IMR-90 (cell line): ENCODE measurements at regions not wholly inside any gene's neighbourhood (a gene's known extent, or its start where the extent isn't known, plus 50 kb on each side); places are given as distances from the start of the nearest gene placed in this dataset.

Experiments
- ATAC-seq: fragments of 200-7000 bp; cut with Tn5 transposase; 2 replicates; pipeline ENCODE4 v1.9.1; 2020; ENCODE audit warnings: low read depth, mild to moderate bottlenecking, moderate library complexity
- BruUV-seq: library from RNA; stranded (reverse); fragments of 400-500 nt; replicated peaks from 2 replicates; lab custom pipeline; 2021; lab: Mats Ljungman, UMichigan
- CTCF ChIA-PET: fragments of 300-600 bp; formaldehyde crosslinking; extraction: SDS; loops from one replicate; lab custom pipeline; 2021; ENCODE audit warnings: antibody characterized with exemption; lab: Yijun Ruan, JAX
- POLR2A ChIA-PET: fragments of 300-600 bp; sonication (Branson Sonifier 250); formaldehyde crosslinking; loops from one replicate; lab custom pipeline; 2022; ENCODE audit warnings: antibody characterized with exemption; ENCODE audit not compliant: unreplicated experiment; lab: Charles Lee
- DNase-seq: peaks from one replicate; pipeline ENCODE4 v3.0.0; 2013
- H2AFZ ChIP-seq: replicated peaks from 2 replicates; pipeline ENCODE3; 2013; ENCODE audit warnings: low read length, mild to moderate bottlenecking; ENCODE audit not compliant: poor library complexity
- H2AK5ac ChIP-seq: 2 replicates; pipeline ENCODE4 v1.6.1; 2013; ENCODE audit warnings: low read depth, low read length, inconsistent platforms
- H2AK9ac ChIP-seq: replicated peaks from 2 replicates; pipeline ENCODE3; 2013; ENCODE audit warnings: mild to moderate bottlenecking, low read depth, low read length, moderate library complexity; ENCODE audit not compliant: poor library complexity
- H2BK120ac ChIP-seq: 2 replicates; pipeline ENCODE4 v1.6.1; 2013; ENCODE audit warnings: low read depth, low read length, inconsistent platforms
- H2BK15ac ChIP-seq: 3 replicates; pipeline ENCODE4 v1.6.1; 2013; ENCODE audit warnings: low read depth, low read length, inconsistent platforms
- H2BK20ac ChIP-seq: 2 replicates; pipeline ENCODE4 v1.6.1; 2013; ENCODE audit warnings: low read depth, mild to moderate bottlenecking, inconsistent platforms, low read length, moderate library complexity
- H2BK5ac ChIP-seq: 2 replicates; pipeline ENCODE4 v1.6.1; 2013; ENCODE audit warnings: mild to moderate bottlenecking, low read depth, low read length, inconsistent platforms; ENCODE audit not compliant: poor library complexity, severe bottlenecking
- H3K14ac ChIP-seq: replicated peaks from 2 replicates; pipeline ENCODE4 v1.6.1; 2013; ENCODE audit warnings: low read depth, low read length, inconsistent platforms
- H3K18ac ChIP-seq: 2 replicates; pipeline ENCODE4 v1.6.1; 2013; ENCODE audit warnings: low read depth, low read length, control low read depth
- H3K23ac ChIP-seq: 2 replicates; pipeline ENCODE4 v1.6.1; 2013; ENCODE audit warnings: low read depth, low read length, inconsistent platforms
- H3K27ac ChIP-seq: 2 replicates; pipeline ENCODE4 v1.5.1; 2013; ENCODE audit warnings: mild to moderate bottlenecking, control low read depth, low read length; ENCODE audit not compliant: insufficient read depth
- H3K27me3 ChIP-seq: 2 replicates; pipeline ENCODE4 v1.6.1; 2013; ENCODE audit warnings: low read length; ENCODE audit not compliant: control insufficient read depth, insufficient read depth
- H3K36me3 ChIP-seq: 2 replicates; pipeline ENCODE4 v1.6.1; 2013; ENCODE audit warnings: low read length, mixed read lengths; ENCODE audit not compliant: control insufficient read depth, insufficient read depth
- H3K4ac ChIP-seq: 2 replicates; pipeline ENCODE4 v1.6.1; 2013; ENCODE audit warnings: low read depth, low read length, inconsistent platforms
- H3K4me1 ChIP-seq: 2 replicates; pipeline ENCODE4 v1.6.1; 2013; ENCODE audit warnings: low read length, mixed read lengths; ENCODE audit not compliant: control insufficient read depth, insufficient read depth
- H3K4me2 ChIP-seq: 2 replicates; pipeline ENCODE4 v1.6.1; 2013; ENCODE audit warnings: low read depth, mild to moderate bottlenecking, control low read depth, low read length, moderate library complexity
- H3K4me3 ChIP-seq: 2 replicates; pipeline ENCODE4 v1.5.1; 2013; ENCODE audit warnings: low read depth, mild to moderate bottlenecking, control low read depth, low read length, moderate library complexity; ENCODE audit not compliant: insufficient read depth
- H3K56ac ChIP-seq: 2 replicates; pipeline ENCODE4 v1.6.1; 2013; ENCODE audit warnings: low read length, inconsistent platforms; ENCODE audit not compliant: insufficient read depth; ENCODE audit errors: extremely low read depth
- H3K79me1 ChIP-seq, 2 experiments: 2 replicates each; pipeline ENCODE4 v1.6.1; 2013; ENCODE audit warnings: low read length in 2 of 2, inconsistent platforms in 1 of 2, low read depth in 1 of 2
- H3K9ac ChIP-seq: 2 replicates; pipeline ENCODE4 v1.6.1; 2013; ENCODE audit warnings: low read depth, low read length, control low read depth
- H3K9me1 ChIP-seq: 2 replicates; pipeline ENCODE4 v1.6.1; 2013; ENCODE audit warnings: low read length, inconsistent platforms; ENCODE audit not compliant: insufficient read depth
- H3K9me3 ChIP-seq: 2 replicates; pipeline ENCODE4 v1.6.1; 2013; ENCODE audit warnings: low read length; ENCODE audit not compliant: control insufficient read depth, insufficient read depth
- H4K20me1 ChIP-seq: 2 replicates; pipeline ENCODE4 v1.6.1; 2013; ENCODE audit warnings: low read length, inconsistent platforms; ENCODE audit not compliant: insufficient read depth
- H4K5ac ChIP-seq: 2 replicates; pipeline ENCODE4 v1.6.1; 2013; ENCODE audit warnings: mild to moderate bottlenecking, low read depth, low read length, control low read depth
- H4K8ac ChIP-seq, 2 experiments: 2 replicates each; pipeline ENCODE4 v1.6.1; 2013; ENCODE audit warnings: low read depth in 2 of 2, low read length in 2 of 2, control low read depth in 1 of 2, inconsistent platforms in 1 of 2
- H4K91ac ChIP-seq: 2 replicates; pipeline ENCODE4 v1.6.1; 2013; ENCODE audit warnings: low read depth, low read length, inconsistent platforms; ENCODE audit not compliant: insufficient read depth
- CHD1 ChIP-seq: IDR thresholded peaks from 2 replicates; pipeline ENCODE4 v1.6.1; 2012; ENCODE audit warnings: low read depth, low read length, improper control_type of control experiment
- ELK1 ChIP-seq: fragments of 150-350 bp; IDR thresholded peaks from 2 replicates; pipeline ENCODE4 v1.6.1; 2016; ENCODE audit warnings: low read depth, mild to moderate bottlenecking, low read length, moderate library complexity, borderline replicate concordance
- FOS ChIP-seq: fragments of 150-350 bp; IDR thresholded peaks from 2 replicates; pipeline ENCODE4 v1.6.1; 2016; ENCODE audit warnings: low read depth, low read length
- MAFK ChIP-seq: IDR thresholded peaks from 2 replicates; pipeline ENCODE4 v1.6.1; 2012; ENCODE audit warnings: low read depth, low read length, improper control_type of control experiment
- NFE2L2 ChIP-seq: fragments of 150-350 bp; IDR thresholded peaks from 2 replicates; pipeline ENCODE4 v1.6.1; 2016; ENCODE audit warnings: low read depth, mild to moderate bottlenecking, low read length
- RCOR1 ChIP-seq: IDR thresholded peaks from 2 replicates; pipeline ENCODE4 v1.6.1; 2012; ENCODE audit warnings: mild to moderate bottlenecking, low read length, improper control_type of control experiment; ENCODE audit not compliant: insufficient replicate concordance
- SMC3 ChIP-seq: fragments of 150-350 bp; IDR thresholded peaks from 2 replicates; pipeline ENCODE4 v1.6.1; 2016; ENCODE audit warnings: low read depth, mild to moderate bottlenecking, antibody characterized with exemption, low read length, moderate library complexity
- USF2 ChIP-seq: fragments of 150-350 bp; IDR thresholded peaks from 2 replicates; pipeline ENCODE4 v1.6.1; 2017; ENCODE audit warnings: mild to moderate bottlenecking, antibody characterized with exemption, low read length, low read depth
- WGBS, 2 experiments: methylation state at CpG; one replicate each; pipeline versions ENCODE4 v1.1.5 to v1.1.7; 2013; ENCODE audit warnings: missing lambda C conversion rate in 2 of 2; ENCODE audit not compliant: insufficient read length in 1 of 2; ENCODE audit errors: extremely low coverage in 2 of 2; 5-methylcytosine and 5-hydroxymethylcytosine counted together
- dilution Hi-C: fragments of 300-500 bp; cut with HindIII; formaldehyde crosslinking; loops from one replicate; pipeline ENCODE4 v1.14.3; 2018; ENCODE audit warnings: low sequenced_read_pairs; ENCODE audit not compliant: unreplicated experiment
- in situ Hi-C: fragments of 300-500 bp; cut with MboI; formaldehyde crosslinking; loops from 3 replicates; pipeline ENCODE4 v1.14.3; 2019; ENCODE audit warnings: low sequenced_read_pairs, inconsistent platforms, mixed read lengths
- intact Hi-C: fragments of 100-400 bp; cut with micrococcal nuclease; formaldehyde crosslinking; loops from 2 replicates; pipeline ENCODE4 v1.10.0; 2022

GRCh38 chr1:59062743-59063142 lies 234.2 kb upstream of the FGGY start:
- peak overlapping the region; percentile 17 for H2BK5ac ChIP-seq
- peak overlapping the region; percentile 20; the same call in 1 of the 2 replicates for H2AK5ac ChIP-seq
- intact Hi-C loops (no loop called here), dilution Hi-C loops (no loop called here), in situ Hi-C loops (no loop called here)
- CTCF ChIA-PET, result no interaction called here
- BruUV-seq, result no TSS peak
- WGBS, 2 experiments, result 40% methylated on average over 2 of the region's 5 CpGs; no CpG with 5 or more reads in 1 of the 2 experiments
- POLR2A ChIA-PET, result no interaction called here
- peak overlapping the region; percentile 84 for H4K5ac ChIP-seq
- H3K56ac ChIP-seq, result no peak overlapping the region
- H2BK120ac ChIP-seq, result peak overlapping the region; percentile 76
- no peaks in the 10 kb centered on the region for H3K36me3 ChIP-seq
- H3K9me1 ChIP-seq, result no peaks in the 10 kb centered on the region; the same call in 1 of the 2 replicates
- no peak overlapping the region for H3K27ac ChIP-seq
- H3K18ac ChIP-seq, result no peak overlapping the region
- H4K8ac ChIP-seq, result peak overlapping the region in 1 of 2 experiments; percentile 77; a peak in 1 of 4 replicates
- DNase-seq (peak; percentile 76), ATAC-seq (peak; percentile 52)
- 0 out of 2 replicates have a peak overlapping the region, but pooled peaks have one; percentile 5 for H3K14ac ChIP-seq
- no peak overlapping the region for H2AK9ac ChIP-seq
- no peak for TF ChIP-seq NFE2L2
- peak; percentile 24; the same call in 1 of the 2 replicates for TF ChIP-seq USF2
- TF ChIP-seq MAFK, result no peak
- no peak for TF ChIP-seq ELK1
- TF ChIP-seq SMC3, result no peak
- 0 out of 2 replicates have a peak, but pooled peaks have one; percentile 7 for TF ChIP-seq FOS
- no peak for TF ChIP-seq CHD1
- no peak for TF ChIP-seq RCOR1
- H3K23ac ChIP-seq, result no peak overlapping the region
- H3K4me3 ChIP-seq, result no peak overlapping the region
- H4K20me1 ChIP-seq, result no peaks in the 10 kb centered on the region
- H4K91ac ChIP-seq, result no peak overlapping the region
- peak overlapping the region; percentile 82 for H2AFZ ChIP-seq
- no peak overlapping the region for H2BK15ac ChIP-seq
- H3K27me3 ChIP-seq, result no peaks in the 10 kb centered on the region
- no peak overlapping the region for H3K9ac ChIP-seq
- H2BK20ac ChIP-seq, result peak overlapping the region; percentile 32
- H3K4me2 ChIP-seq, result no peak overlapping the region
- H3K4me1 ChIP-seq, result peaks cover 2% of the 10 kb centered on the region
- peaks cover 3% of the 10 kb centered on the region; the same call in 1 of the 2 replicates for H3K9me3 ChIP-seq
- H3K4ac ChIP-seq, result peak overlapping the region; percentile 38
- H3K79me1 ChIP-seq, result no peaks in the 10 kb centered on the region
